HG03565 (cell line): ENCODE measurements at regions not wholly inside any gene's neighbourhood (a gene's known extent, or its start where the extent isn't known, plus 50 kb on each side); places are given as distances from the start of the nearest gene placed in this dataset.

Experiments
- ATAC-seq: cut with Tn5 transposase; IDR thresholded peaks from one replicate; pipeline ENCODE4 v1.9.1; 2021; ENCODE audit warnings: mild to moderate bottlenecking, moderate library complexity; ENCODE audit not compliant: unreplicated experiment

DNA sequence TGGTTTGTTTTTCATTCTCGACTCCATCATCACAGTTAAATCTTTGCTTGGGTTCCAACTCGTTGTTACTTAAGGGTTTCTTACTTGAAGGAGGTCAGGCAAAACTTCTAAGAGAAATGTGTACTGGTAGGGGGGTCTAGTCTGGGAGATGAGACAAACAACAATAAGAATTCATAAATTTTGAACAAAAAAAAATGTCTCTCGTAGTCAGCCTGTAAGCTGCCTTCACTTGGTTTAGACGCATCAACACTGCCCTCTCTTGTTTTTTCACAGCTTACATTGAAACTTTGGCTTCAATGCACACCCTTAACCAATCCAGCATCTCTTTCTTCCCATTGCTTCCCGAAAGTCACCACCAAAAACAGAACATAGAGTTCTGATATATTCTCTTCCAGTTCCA is 576.4 kb upstream of the PIK3C3 start:
- no peak for ATAC-seq

DNA sequence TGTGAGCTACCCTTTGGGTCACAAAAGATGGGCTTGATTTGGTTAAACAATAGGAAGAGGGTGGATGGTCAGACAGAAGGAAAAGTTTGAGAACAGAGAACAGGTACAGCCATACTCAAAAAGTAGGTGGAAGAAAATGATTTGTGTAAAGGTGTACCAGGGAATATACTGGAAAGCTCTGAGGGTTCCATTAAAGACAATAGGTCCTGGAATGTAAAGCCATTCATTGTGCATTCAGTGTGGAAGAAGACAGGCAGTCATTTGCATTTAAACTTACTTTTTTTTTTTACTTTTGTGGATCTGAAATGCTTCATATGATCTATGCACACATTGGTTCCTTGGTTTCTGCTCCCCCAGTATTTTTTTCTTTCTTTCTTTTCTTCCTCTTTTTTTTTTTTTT is 581.4 kb upstream of the PIK3C3 start:
- ATAC-seq = no peak

DNA sequence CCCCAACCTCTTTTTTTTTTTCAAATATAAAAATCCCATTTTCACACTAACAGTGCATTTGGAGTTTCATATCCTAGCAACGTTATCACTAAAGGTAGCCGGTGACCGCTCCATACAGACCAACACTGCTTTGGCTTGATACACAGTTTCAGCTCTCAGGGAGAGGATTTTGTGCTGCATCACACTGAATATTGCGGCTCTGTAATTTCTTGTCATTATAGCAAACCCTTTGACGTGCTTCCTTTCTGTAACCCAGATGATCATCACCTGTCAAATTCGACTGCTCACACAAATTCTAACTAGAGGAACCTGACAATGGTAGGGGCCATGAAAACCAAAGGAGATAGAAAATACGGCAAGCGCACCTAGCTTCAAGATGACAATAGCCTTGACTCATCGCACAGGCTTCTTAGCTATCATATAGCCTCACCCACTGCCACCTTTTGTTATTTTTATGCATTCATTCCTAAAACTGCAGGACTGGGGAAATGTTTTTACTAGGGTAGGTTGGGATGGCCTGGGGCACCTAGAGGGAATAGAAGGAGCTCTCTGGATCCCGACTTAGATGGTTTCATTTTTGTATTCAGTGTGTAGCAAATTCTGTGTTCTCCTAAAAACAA is 582.9 kb upstream of the PIK3C3 start:
- ATAC-seq = no peak

DNA sequence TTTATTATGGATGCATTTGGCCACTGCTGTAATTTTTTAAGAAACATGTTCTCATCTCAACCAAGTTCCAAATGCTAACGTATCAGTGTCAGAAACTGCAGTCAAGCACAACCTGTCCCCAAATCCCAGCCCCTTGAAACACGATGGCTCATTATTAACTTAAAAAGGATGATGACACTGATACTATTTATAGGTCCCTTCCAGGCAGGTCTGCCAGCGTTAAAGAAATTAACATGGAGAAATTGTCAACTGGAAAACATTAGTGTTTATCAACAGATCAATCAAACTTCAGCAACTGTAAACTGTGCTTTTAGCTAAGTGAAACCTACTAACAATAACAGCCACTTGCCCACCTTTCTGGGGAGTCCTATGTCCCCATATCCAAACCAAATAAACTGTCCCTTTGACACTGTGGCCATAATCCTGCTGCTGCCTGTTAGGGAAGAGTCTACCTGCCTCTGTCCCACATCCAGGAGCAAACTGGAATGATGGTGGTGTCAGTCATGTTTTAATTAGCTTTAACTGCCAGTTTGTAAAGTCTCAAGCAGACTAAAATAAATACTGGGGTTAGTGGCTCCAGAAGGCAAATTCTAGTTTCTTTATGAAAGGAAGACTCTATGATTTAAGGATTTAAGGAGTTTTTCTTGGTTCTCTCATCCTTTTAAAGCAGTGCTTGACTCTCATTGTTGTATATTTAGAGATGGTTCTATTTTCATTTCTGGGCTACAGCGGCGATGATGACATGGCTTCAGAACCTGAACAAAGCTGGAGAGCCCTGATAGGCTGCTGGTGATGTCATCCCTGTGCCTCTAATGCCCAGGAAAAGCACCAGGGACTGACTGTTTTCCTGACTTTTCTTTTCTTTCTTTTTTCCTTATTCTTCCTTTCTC is 583.6 kb upstream of the PIK3C3 start:
- ATAC-seq = no peak

DNA sequence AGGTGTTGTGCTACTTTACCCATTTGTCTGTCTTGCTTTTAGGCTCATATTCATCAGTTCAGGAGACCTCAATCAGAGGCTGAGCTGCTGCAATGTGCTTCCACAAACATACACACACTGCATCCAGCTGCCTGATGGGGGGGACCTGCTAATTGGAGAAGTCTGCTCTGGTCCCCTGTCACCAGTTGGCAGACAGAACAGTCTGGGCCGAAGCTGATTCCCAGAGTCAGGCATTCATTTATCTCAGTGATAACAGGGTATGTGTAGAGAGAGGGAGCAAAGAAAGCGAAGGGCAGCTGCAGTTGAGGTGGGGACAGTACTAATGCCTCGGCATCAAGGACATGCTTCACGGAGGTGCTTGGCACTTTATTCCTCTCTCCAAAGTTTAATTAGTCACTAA is 584.3 kb upstream of the PIK3C3 start:
- ATAC-seq = no peak

DNA sequence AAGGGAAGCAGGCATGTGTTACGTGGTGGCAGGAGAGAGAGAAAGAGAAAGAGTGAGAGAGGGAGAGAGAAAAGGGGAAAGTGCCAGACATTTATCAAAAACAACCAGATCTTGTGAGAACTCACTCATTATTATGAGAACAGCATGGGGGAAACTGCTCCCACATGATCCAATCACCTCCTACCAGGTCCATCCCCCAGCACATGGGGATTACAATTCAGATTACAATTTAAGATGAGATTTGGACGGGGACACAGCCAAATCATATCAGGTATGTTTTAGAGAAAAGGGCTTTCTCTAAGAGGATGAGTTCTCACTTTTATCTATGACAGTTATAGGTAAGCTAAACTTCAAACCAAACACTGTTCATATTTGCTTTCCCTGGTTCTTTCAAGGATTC is 597.3 kb upstream of the PIK3C3 start:
- no peak for ATAC-seq

DNA sequence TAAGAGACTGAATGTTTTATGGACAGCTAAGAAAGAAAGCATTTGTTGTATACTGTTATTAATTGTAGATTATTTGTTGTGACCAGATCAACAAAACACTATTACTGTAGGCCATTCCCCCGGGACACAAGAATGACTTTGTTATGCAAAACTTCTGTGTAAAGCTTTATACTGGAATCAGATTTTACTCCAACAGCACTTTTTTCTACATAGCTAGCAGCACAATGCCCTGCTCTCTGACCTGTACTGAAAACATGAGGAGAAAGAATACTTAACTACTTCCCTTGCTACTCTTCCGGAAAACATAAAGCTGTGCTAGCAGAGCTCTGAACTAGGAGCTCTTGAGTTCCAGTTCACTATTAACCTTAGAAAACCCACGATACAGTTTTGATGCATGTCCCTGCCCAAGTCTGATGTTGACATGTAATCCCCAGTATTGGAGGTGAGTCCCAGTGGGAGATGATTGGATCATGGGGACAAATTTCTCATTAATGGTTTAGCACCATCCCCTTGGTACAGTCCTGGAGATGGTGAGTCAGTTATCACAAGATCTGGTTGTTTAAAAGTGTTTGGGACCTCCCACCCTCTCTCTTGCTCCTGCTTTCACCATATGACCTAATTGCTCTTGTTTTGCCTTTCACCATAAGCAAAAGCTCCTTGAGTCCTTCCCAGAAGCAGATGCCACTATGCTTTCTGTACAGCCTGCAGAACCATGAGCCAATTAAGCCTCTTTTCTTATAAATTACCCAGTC is 601.1 kb upstream of the PIK3C3 start:
- ATAC-seq = no peak

DNA sequence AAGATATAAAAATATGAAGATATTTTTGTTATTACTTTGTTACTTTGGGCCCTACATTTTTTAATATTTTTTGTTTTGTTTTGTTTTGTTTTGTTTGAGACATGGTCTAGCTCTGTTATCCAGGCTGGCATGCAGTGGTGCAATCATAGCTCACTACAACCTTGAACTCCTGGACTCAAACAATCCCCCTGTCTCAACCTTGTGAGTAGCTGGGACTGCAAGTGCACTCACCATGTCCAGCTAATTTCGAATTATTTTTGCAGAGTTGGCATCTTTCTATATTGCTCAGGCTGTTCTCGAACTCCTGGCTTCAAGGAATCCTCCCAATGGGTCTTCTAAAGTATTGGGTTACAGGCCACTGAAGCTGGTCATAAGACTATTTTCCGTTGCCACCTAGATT is 603.6 kb upstream of the PIK3C3 start:
- ATAC-seq = no peak

DNA sequence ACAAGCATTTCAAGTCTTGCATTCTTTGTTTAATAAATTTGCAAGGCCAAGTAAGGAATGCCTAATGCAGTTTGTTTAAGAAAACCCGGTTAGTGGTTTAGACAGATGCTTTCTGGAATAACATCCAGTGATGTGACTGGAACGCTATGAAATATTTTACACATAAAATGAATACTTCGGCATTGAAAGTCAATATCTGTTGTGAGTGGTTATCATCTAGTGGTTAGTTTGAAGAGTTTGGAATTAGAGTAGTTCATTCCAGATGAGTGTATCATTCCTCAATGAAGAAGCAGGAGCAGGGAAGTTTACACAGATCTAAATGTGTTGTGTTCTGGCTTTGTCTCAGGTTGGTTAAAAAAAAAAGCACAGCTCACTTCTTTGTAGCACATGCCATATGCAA is 608.0 kb upstream of the PIK3C3 start:
- ATAC-seq = no peak

DNA sequence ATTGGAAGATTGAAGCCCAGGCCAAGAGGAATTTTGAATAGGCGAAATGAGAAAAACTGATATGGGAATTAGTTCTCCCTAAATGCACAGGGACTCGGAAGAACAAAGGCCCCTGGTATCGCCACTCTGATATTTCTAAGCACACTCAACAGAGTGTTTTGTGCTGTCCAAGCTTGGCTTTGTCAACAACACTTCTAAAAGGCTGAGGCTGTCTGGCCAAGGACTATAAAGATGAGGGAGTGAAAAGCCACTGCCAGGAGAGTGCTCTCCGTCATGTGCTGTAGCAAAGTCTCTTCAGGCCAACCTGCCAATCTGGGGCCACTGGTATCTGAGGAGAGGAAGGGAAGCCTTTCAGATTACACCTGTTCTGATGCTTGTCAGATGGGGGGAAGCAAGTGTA is 611.2 kb upstream of the PIK3C3 start:
- no peak for ATAC-seq

DNA sequence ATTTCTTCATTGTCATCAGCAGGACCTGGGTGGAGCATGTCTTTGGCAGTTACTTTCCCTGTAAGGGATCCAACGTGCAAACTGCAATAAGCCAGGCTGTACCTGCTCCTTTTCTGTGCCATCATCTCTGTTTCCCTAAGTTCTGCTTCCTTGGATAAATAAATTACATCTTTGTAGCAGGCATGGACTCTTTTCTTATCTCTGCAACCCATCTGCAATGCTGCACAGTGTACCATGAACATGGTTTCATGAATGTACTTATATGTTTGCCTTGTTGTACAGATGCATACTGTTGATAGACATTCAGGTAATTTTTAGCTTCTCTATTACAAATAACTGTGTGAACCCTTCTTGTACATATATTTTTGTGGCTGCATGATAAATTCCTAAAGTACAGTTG is 616.7 kb upstream of the PIK3C3 start:
- no peak for ATAC-seq

DNA sequence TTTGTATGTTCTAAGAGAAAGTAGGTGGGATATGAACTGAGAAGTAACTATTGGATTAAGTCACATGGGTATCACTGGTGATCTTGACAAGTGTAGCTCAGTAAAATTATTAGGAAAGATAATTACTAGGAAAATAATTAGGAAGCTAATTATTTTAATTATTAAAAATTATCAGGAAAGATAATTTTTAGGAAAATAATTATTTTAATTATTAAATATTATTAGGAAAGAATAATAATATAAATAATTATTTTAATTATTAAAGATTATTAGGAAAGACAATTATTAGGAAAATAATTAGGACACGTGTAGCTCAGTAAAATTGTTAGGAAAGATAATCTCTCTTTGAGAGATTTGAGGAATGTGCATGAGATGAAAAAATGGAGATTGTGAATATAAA is 623.4 kb upstream of the PIK3C3 start:
- no peak for ATAC-seq

DNA sequence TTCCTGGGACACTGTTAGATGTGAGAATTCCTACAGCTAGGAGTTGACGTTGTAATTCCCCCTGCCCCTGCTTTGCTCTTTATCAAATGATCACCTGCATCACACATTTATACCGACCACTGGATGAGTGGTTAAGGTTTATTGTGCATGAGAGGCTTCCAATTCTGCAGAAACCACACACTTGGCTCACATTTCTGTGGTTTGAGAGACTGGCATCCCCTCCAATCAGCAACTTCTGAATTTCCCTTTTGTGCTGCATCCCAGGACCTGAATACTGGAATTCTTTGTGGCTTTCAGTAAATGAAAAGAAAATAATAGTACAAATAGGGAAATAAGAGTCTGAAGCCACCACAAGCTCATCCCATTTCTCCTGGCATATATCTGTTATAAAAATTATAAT is 628.7 kb upstream of the PIK3C3 start:
- no peak for ATAC-seq

DNA sequence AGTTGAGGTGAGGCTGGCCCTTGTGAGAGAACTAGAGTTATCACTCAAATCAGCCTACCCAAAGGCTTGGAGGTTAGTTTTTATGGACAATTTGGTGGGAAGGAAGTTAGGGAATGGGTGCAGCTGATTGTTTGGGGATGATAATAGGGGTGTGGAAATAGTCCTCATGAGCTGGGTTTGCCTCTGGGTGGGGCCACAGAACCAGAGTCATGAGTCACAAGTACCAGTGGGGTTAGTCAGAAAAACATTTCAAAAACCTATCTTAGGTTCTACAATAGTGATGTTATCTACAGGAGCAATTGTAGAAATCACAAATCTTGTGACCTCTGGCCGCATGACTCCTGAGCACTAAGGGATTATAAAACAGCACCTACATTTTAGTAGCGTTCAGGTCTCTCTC is 630.1 kb upstream of the PIK3C3 start:
- ATAC-seq = no peak

DNA sequence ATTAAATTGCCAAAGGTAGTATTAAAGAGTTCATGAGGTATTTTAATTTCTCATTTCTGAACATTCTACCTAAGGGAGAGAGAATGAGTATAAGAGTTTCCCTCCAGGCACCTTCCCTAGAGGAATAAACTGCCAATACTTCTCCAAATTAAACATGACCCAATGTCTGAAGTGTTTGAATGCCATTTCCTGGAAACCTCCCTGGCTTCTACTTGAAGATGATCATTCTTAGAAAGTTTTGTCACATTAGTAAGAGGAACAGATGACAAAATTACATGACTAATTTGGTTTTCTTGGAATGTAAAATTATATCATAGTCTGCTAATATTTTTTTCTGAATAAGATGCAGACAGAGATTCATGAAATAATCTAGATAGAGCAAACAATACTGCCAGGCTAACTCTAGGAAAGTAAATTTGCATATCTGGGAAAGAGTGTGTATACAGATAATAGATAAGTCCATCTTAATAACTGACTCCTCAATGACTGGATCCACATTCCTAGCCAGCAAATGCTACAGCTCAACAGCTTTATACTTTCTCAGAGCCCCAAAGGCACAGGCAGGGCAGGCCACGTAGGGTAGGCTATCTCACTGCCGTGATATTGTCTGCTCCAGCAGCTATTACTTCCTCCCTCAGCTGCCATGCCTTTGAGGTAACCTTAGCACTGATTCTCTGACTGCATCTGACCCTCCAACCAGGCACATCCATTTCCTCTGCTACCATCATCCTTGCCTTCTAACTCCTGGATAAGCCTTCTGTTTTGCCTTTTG is 630.8 kb upstream of the PIK3C3 start:
- ATAC-seq = no peak

DNA sequence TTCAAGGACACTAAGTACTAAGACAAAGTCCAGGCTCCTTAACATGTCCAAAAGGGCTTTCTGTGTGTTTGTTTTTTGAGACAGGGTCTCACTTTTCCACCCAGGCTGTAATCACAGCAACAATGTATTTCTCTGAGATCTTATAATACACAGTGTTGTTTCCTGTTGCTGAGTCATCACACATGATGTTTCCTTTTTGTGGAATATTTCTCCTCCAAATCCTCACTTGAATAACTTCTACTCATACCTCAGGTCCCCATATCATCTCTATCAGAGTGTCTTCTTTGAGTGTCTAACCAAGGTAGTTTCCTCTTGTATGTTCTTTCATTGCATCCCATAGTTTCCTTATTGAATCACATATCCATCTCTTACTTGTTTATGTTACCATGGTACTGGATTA is 632.0 kb upstream of the PIK3C3 start:
- ATAC-seq = no peak

DNA sequence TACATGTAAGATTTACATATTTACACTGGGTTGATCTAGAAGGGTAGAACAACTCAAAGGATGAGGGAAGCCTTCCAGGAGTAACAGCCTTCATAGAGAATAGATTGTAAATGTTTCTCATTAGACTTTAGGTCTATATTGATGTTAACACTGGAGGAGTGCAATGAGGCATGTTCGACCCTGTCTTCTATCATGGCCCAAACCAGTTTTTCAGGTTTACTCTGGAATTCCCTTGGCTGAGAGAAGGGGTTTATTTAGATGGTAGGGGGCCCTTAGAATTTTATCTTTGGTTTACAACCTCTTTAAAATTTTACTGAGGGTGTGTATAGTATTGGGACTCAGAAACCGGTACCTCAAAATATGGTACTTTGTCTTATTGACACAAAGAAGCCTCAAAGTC is 634.9 kb upstream of the PIK3C3 start:
- ATAC-seq = no peak

DNA sequence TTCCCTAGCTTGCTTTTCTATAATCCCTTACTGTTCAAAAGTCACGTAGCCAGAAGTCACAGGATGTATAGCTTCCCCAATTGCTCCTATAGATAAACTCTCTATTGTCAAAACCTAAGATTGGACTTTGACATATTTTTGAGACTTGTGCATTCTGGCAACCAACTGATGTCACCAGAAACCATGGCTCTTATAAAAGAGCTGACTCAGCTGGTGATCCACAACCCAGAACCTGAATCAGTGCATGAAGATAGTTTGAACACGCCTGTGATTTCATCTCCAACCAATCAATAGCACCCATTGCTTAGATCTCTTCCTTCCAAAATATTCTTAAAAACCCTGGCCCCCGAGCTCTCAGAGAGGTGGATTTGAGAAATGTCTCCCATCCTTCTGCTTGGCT is 639.9 kb upstream of the PIK3C3 start:
- no peak for ATAC-seq

DNA sequence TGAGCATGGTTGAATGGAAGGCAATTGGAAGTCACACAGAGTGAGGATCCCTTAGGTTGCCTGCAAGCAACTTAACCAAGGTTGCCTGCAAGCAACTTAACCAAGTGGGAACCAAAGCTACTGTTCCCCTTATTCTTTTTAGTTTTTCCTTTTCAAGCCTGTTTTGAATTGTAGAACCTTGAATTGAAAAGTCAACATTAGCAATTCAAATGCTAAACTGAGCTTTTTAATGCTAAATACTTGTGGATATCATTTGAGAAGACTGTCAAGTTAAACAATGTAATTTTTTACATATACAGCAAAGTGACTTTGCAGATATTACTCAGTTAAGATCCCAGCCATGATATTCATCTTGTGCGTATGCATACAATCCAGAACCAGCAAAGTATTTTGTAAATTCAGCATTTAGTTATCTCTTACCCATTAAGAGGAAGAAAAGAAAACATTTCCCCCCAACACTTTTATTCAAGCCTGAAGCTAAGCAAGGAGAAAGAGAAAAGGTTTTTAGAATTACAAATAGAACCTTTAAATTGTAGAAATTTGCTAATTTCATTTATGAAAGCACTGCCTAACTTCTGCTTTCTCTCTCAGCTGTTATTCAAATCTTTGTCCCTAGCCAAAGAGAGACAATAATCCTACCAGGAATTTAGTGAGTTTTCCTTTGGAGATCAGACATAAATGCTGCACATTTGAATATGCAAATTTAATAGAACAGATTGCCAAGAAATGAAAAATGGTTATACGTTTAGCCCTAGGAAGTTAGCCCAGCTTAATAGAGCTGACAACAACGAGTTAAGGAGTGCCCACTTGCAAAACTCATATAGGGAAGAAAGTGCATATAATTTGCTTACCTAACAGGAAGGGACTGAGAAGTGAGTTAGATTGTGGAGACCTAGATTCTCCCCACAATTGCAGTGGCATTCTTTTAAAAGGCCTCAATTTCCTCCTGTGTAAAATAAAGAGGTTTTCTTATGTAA is 643.2 kb upstream of the PIK3C3 start:
- ATAC-seq = no peak

DNA sequence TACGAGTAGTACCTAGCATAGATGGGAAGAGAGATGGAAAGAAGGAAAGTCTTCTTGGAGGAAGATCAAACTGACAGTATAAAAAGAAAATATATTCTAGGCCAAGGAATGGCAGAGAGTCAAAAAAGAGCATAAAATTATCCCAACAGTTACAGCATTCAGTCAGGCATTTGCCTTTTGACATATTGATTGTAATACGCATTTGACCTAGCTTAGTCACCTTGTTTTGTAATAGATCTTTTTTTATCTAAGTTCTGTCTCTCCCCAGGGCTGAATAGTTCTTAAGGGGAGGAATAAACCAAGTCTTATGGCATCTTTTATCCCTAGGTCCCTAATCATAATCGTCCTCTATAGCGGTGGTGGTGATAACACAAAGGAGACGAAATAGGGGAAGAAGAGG is 657.3 kb upstream of the PIK3C3 start:
- no peak for ATAC-seq
